ELR (cell line): ENCODE measurements at regions not wholly inside any gene's neighbourhood (a gene's known extent, or its start where the extent isn't known, plus 50 kb on each side); places are given as distances from the start of the nearest gene placed in this dataset.

Experiments used
- DNase-seq: peaks from one replicate; pipeline ENCODE4 v3.0.0-alpha.2; 2015; ENCODE audit warnings: low read depth

GRCh38 chr18:77522051-77522675 is 272.5 kb downstream of the GALR1 start:
- DNase-seq = no peak

GRCh38 chr18:77524909-77525308 is 275.3 kb downstream of the GALR1 start:
- no peak for DNase-seq

- no peak for DNase-seq
These were observed 277.3 kb downstream of the GALR1 start for GRCh38 chr18:77526962-77527361.

- DNase-seq = no peak
These were observed 279.2 kb downstream of the GALR1 start for GRCh38 chr18:77528872-77529271.

GRCh38 chr18:77529492-77530176 is 280.0 kb downstream of the GALR1 start:
- no peak for DNase-seq

- DNase-seq = no peak
These were observed 281.1 kb downstream of the GALR1 start for GRCh38 chr18:77530732-77531131.

- DNase-seq = no peak
These were observed 290.2 kb downstream of the GALR1 start for GRCh38 chr18:77539860-77540259.

GRCh38 chr18:77544792-77545191 is 295.1 kb downstream of the GALR1 start:
- no peak for DNase-seq

- DNase-seq = no peak
These were observed 298.1 kb downstream of the GALR1 start for GRCh38 chr18:77547757-77548156.

GRCh38 chr18:77548790-77549420 is 299.3 kb downstream of the GALR1 start:
- DNase-seq = no peak

GRCh38 chr18:77550625-77551024 is 301.0 kb downstream of the GALR1 start:
- DNase-seq = no peak

- DNase-seq = no peak
These were observed 301.4 kb downstream of the GALR1 start for GRCh38 chr18:77551055-77551454.

- no peak for DNase-seq
These were observed 303.3 kb downstream of the GALR1 start for GRCh38 chr18:77552945-77553344.

- no peak for DNase-seq
These were observed 304.4 kb downstream of the GALR1 start for GRCh38 chr18:77554061-77554460.

- no peak for DNase-seq
These were observed 307.5 kb downstream of the GALR1 start for GRCh38 chr18:77557046-77557587.

- DNase-seq = no peak
These were observed 309.7 kb downstream of the GALR1 start for GRCh38 chr18:77559274-77559910.

- DNase-seq = no peak
These were observed 310.8 kb downstream of the GALR1 start for GRCh38 chr18:77560341-77560992.

GRCh38 chr18:77566604-77567003 is 317.0 kb downstream of the GALR1 start:
- DNase-seq = no peak

- DNase-seq = no peak
These were observed 317.6 kb downstream of the GALR1 start for GRCh38 chr18:77567205-77567604.

- DNase-seq = no peak
These were observed 322.1 kb downstream of the GALR1 start for GRCh38 chr18:77571743-77572142.

- DNase-seq = no peak
These were observed 322.9 kb downstream of the GALR1 start for GRCh38 chr18:77572537-77572936.

- DNase-seq = no peak
These were observed 323.9 kb downstream of the GALR1 start for GRCh38 chr18:77573571-77573970.
